CD14-positive monocyte (primary cell): ENCODE measurements at regions not wholly inside any gene's neighbourhood (a gene's known extent, or its start where the extent isn't known, plus 50 kb on each side); places are given as distances from the start of the nearest gene placed in this dataset.

ENCODE experiments used
- DNase-seq, 3 donors: peaks; one replicate each; pipeline ENCODE4 v3.0.0-alpha.2; 2011 to 2022
- H2AFZ ChIP-seq: 2 replicates; pipeline ENCODE4 v1.6.0; 2012; ENCODE audit warnings: mild to moderate bottlenecking, low read depth, low read length, inconsistent platforms; ENCODE audit not compliant: insufficient read depth, poor library complexity, severe bottlenecking
- H3K27ac ChIP-seq, 2 donors: 1 replicate in 1 of 2; 2 replicates in 1 of 2; pipeline ENCODE4 v1.5.1; 2012 to 2013; ENCODE audit warnings: low read length in 2 of 2, control low read depth in 1 of 2, inconsistent platforms in 1 of 2, low read depth in 1 of 2, mild to moderate bottlenecking in 1 of 2
- H3K27me3 ChIP-seq, 2 donors: one replicate each; pipeline versions ENCODE4 v1.6.0 to v1.6.1; 2011 to 2013; ENCODE audit warnings: low read length in 2 of 2; ENCODE audit not compliant: control insufficient read depth in 2 of 2, insufficient read depth in 2 of 2
- H3K36me3 ChIP-seq, 2 donors: replicated peaks in 1 of 2; 1 replicate in 1 of 2; 2 replicates in 1 of 2; pipeline versions ENCODE4 v1.5.1 to v1.6.1; 2012 to 2013; ENCODE audit warnings: low read length in 2 of 2, control low read depth in 1 of 2, inconsistent platforms in 1 of 2, mild to moderate bottlenecking in 1 of 2; ENCODE audit not compliant: insufficient read depth in 2 of 2, control insufficient read depth in 1 of 2
- H3K4me1 ChIP-seq, 2 donors: 1 replicate in 1 of 2; 2 replicates in 1 of 2; pipeline versions ENCODE4 v1.5.1 to v1.6.1; 2012 to 2013; ENCODE audit warnings: low read length in 2 of 2, control low read depth in 1 of 2, inconsistent platforms in 1 of 2, mild to moderate bottlenecking in 1 of 2, moderate library complexity in 1 of 2; ENCODE audit not compliant: insufficient read depth in 2 of 2, control insufficient read depth in 1 of 2
- H3K4me2 ChIP-seq: replicated peaks from 2 replicates; pipeline ENCODE3; 2012; ENCODE audit warnings: low read length, moderate library complexity, mild to moderate bottlenecking; ENCODE audit not compliant: poor library complexity, severe bottlenecking; ENCODE audit errors: extremely low read depth
- H3K4me3 ChIP-seq, 3 experiments: fragments of 200-600 bp in 1 of 3; sonication (generic) in 1 of 3; replicated peaks in 1 of 3; 1 replicate in 2 of 3; 2 replicates in 1 of 3; pipeline ENCODE4 v1.5.1; 2011 to 2013; ENCODE audit warnings: low read length in 3 of 3, mild to moderate bottlenecking in 3 of 3, control low read depth in 2 of 3, low read depth in 2 of 3, inconsistent platforms in 1 of 3, moderate library complexity in 1 of 3
- H3K79me2 ChIP-seq: 2 replicates; pipeline ENCODE4 v1.6.0; 2012; ENCODE audit warnings: mild to moderate bottlenecking, control low read depth, inconsistent platforms, low read length, moderate library complexity; ENCODE audit not compliant: insufficient read depth
- H3K9ac ChIP-seq: 2 replicates; pipeline ENCODE4 v1.6.0; 2017; ENCODE audit warnings: low read length, mild to moderate bottlenecking; ENCODE audit not compliant: insufficient read depth, poor library complexity, severe bottlenecking
- H3K9me3 ChIP-seq, 2 donors: replicated peaks in 1 of 2; 1 replicate in 1 of 2; 2 replicates in 1 of 2; pipeline versions ENCODE4 v1.5.1 to v1.6.1; 2012 to 2013; ENCODE audit warnings: low read length in 2 of 2, control low read depth in 1 of 2; ENCODE audit not compliant: control insufficient read depth in 1 of 2, insufficient read depth in 1 of 2
- H4K20me1 ChIP-seq: 2 replicates; pipeline ENCODE4 v1.6.0; 2012; ENCODE audit warnings: mild to moderate bottlenecking, low read length, control low read depth, moderate library complexity; ENCODE audit not compliant: insufficient read depth
- H3K27ac Mint-ChIP-seq, 7 donors: one replicate each; pipeline ENCODE4 v1.8.0; 2020; ENCODE audit warnings: mild to moderate bottlenecking in 7 of 7, mixed read lengths in 7 of 7, moderate library complexity in 6 of 7, inconsistent platforms in 2 of 7
- H3K27me3 Mint-ChIP-seq, 3 donors: one replicate each; pipeline ENCODE4 v1.8.0; 2021 to 2022; ENCODE audit warnings: low read depth in 3 of 3, mild to moderate bottlenecking in 3 of 3, mixed read lengths in 3 of 3, moderate library complexity in 3 of 3, inconsistent platforms in 1 of 3
- H3K36me3 Mint-ChIP-seq, 2 donors: one replicate each; pipeline ENCODE4 v1.8.0; 2020; ENCODE audit warnings: mixed read lengths in 2 of 2, inconsistent platforms in 1 of 2, mild to moderate bottlenecking in 1 of 2
- H3K4me1 Mint-ChIP-seq: one replicate; pipeline ENCODE4 v1.8.0; 2020; ENCODE audit warnings: mild to moderate bottlenecking, mixed read lengths
- H3K4me3 Mint-ChIP-seq, 2 donors: one replicate each; pipeline ENCODE4 v1.8.0; 2020; ENCODE audit warnings: mild to moderate bottlenecking in 2 of 2, mixed read lengths in 2 of 2, moderate library complexity in 1 of 2
- H3K9me3 Mint-ChIP-seq, 7 donors: one replicate each; pipeline ENCODE4 v1.8.0; 2020 to 2022; ENCODE audit warnings: mixed read lengths in 7 of 7, mild to moderate bottlenecking in 6 of 7, moderate library complexity in 6 of 7, inconsistent platforms in 2 of 7
- CTCF ChIP-seq: fragments of 200-600 bp; IDR thresholded peaks from one replicate; pipeline ENCODE4 v1.8.0; 2022; ENCODE audit warnings: antibody characterized with exemption, mild to moderate bottlenecking
- WGBS: methylation state at CpG from one replicate; pipeline ENCODE4 v1.1.5; 2013; ENCODE audit warnings: missing lambda C conversion rate; ENCODE audit not compliant: insufficient coverage; 5-methylcytosine and 5-hydroxymethylcytosine counted together
- intact Hi-C, 2 donors: fragments of 100-400 bp; cut with micrococcal nuclease; formaldehyde crosslinking; loops; one replicate each; pipeline versions ENCODE4 v1.15.0 to v1.15.1; 2023

GRCh38 chr16:17590711-17591654 lies 120.2 kb upstream of the XYLT1 start:
- Histone ChIP-seq H3K79me2 (no peaks in the 10 kb centered on the region), H3K4me3 (no peak overlapping the region), H3K4me2 (no peak overlapping the region), H2AFZ (no peak overlapping the region), H3K9ac (no peak overlapping the region), H4K20me1 (no peaks in the 10 kb centered on the region), H3K27me3 (no peaks in the 10 kb centered on the region), H3K36me3 (no peaks in the 10 kb centered on the region), H3K4me1 (no peaks in the 10 kb centered on the region), H3K9me3 (peaks cover 0 to 1% of the 10 kb centered on the region in 2 donors), H3K27ac (no peak overlapping the region)
- no peak for TF ChIP-seq CTCF
- Mint-ChIP-seq H3K27ac (no peak overlapping the region), H3K4me3 (no peak overlapping the region), H3K9me3 (peaks cover under 1 to 11% (median 5%) of the 10 kb centered on the region in 7 donors), H3K36me3 (no peaks in the 10 kb centered on the region), H3K4me1 (peaks cover 3% of the 10 kb centered on the region), H3K27me3 (peaks cover 0 to 14% (median 4%) of the 10 kb centered on the region in 3 donors)
- WGBS: 100% methylated on average over 4 of the region's 9 CpGs
- intact Hi-C loops: no loop called here
- no peak for DNase-seq

GRCh38 chr16:17589898-17590297 lies 119.1 kb upstream of the XYLT1 start:
- Histone ChIP-seq H3K27ac (no peak overlapping the region), H3K4me1 (no peaks in the 10 kb centered on the region), H3K27me3 (no peaks in the 10 kb centered on the region), H3K9me3 (peaks cover 6 to 12% of the 10 kb centered on the region in 2 donors), H3K4me2 (no peak overlapping the region), H3K36me3 (no peaks in the 10 kb centered on the region), H2AFZ (no peak overlapping the region), H3K9ac (no peak overlapping the region), H3K4me3 (no peak overlapping the region), H4K20me1 (no peaks in the 10 kb centered on the region), H3K79me2 (no peaks in the 10 kb centered on the region)
- no peak overlapping the region for H3K4me3 Mint-ChIP-seq
- no peak for DNase-seq
- no peak overlapping the region for H3K27ac Mint-ChIP-seq
- 90% methylated on average over 4 of the region's 4 CpGs for WGBS
- no peaks in the 10 kb centered on the region for H3K4me1 Mint-ChIP-seq
- peaks cover 0 to 6% of the 10 kb centered on the region in 2 donors for H3K36me3 Mint-ChIP-seq
- peaks cover 8 to 18% (median 15%) of the 10 kb centered on the region in 7 donors for H3K9me3 Mint-ChIP-seq
- TF ChIP-seq CTCF: no peak
- intact Hi-C loops: no loop called here
- H3K27me3 Mint-ChIP-seq: peaks cover 0 to 14% (median 4%) of the 10 kb centered on the region in 3 donors
